ENCODE measurements at regions not wholly inside any gene's neighbourhood (a gene's known extent, or its start where the extent isn't known, plus 50 kb on each side); places are given as distances from the start of the nearest gene placed in this dataset.

GRCh38 chr10:35765066-35765527, 123.0 kb upstream of the FZD8 start:
- H3K4me3 ChIP-seq: peak overlapping the region in 1 of 2 donors; percentile 8
- ATAC-seq (peak; percentile 86), DNase-seq (peak in 3 of 4 donors; percentile 17 to 80 (median 40))
- H3K9me3 ChIP-seq: no peaks in the 10 kb centered on the region
- no peaks in the 10 kb centered on the region for H3K36me3 ChIP-seq
- no peak for TF ChIP-seq CTCF (IDR thresholded peaks at IDR 0.05)
- no peak overlapping the region for H3K27ac ChIP-seq
- H3K27me3 ChIP-seq: no peaks in the 10 kb centered on the region
- no peaks in the 10 kb centered on the region for H3K4me1 ChIP-seq
- intact Hi-C loops (cut with DNase I): no loop called here

GRCh38 chr10:35762311-35763030, 120.4 kb upstream of the FZD8 start:
- intact Hi-C loops (cut with DNase I): no loop called here
- ATAC-seq (no peak), DNase-seq (no peak)
- no peak for TF ChIP-seq CTCF (IDR thresholded peaks at IDR 0.05)
- peaks cover 0 to 8% of the 10 kb centered on the region in 2 donors for H3K9me3 ChIP-seq
- no peak overlapping the region for H3K27ac ChIP-seq
- no peak overlapping the region for H3K4me3 ChIP-seq
- no peaks in the 10 kb centered on the region for H3K36me3 ChIP-seq
- H3K27me3 ChIP-seq: no peaks in the 10 kb centered on the region
- H3K4me1 ChIP-seq: no peaks in the 10 kb centered on the region

GRCh38 chr10:35758076-35758475, 116.0 kb upstream of the FZD8 start:
- H3K36me3 ChIP-seq: no peaks in the 10 kb centered on the region
- DNase-seq (no peak), ATAC-seq (no peak)
- no peaks in the 10 kb centered on the region for H3K4me1 ChIP-seq
- H3K9me3 ChIP-seq: peaks cover 0 to 8% of the 10 kb centered on the region in 2 donors
- intact Hi-C loops (cut with DNase I): no loop called here
- H3K27ac ChIP-seq: no peak overlapping the region
- TF ChIP-seq CTCF (IDR thresholded peaks at IDR 0.05): no peak
- H3K27me3 ChIP-seq: no peaks in the 10 kb centered on the region
- no peak overlapping the region for H3K4me3 ChIP-seq

GRCh38 chr10:35754519-35754918, 112.4 kb upstream of the FZD8 start:
- no peak for TF ChIP-seq CTCF (IDR thresholded peaks at IDR 0.05)
- ATAC-seq (no peak), DNase-seq (no peak)
- H3K4me3 ChIP-seq: no peak overlapping the region
- no peaks in the 10 kb centered on the region for H3K4me1 ChIP-seq
- H3K36me3 ChIP-seq: no peaks in the 10 kb centered on the region
- H3K27me3 ChIP-seq: no peaks in the 10 kb centered on the region
- peaks cover 0 to 8% of the 10 kb centered on the region in 2 donors for H3K9me3 ChIP-seq
- no peak overlapping the region for H3K27ac ChIP-seq
- intact Hi-C loops (cut with DNase I): no loop called here

- Histone ChIP-seq H3K4me1 (no peaks in the 10 kb centered on the region), H3K27me3 (no peaks in the 10 kb centered on the region), H3K4me3 (no peak overlapping the region), H3K36me3 (no peaks in the 10 kb centered on the region), H3K27ac (no peak overlapping the region), H3K9me3 (no peaks in the 10 kb centered on the region)
- no peak for ATAC-seq
- DNase-seq: no peak
- no peak for TF ChIP-seq CTCF (IDR thresholded peaks at IDR 0.05)
- intact Hi-C loops (cut with DNase I): no loop called here
Measured at GRCh38 chr10:35752469-35753461, 110.7 kb upstream of the FZD8 start.

Data from left lung (tissue), 4 donors.